GM18861 (cell line): ENCODE measurements at regions not wholly inside any gene's neighbourhood (a gene's known extent, or its start where the extent isn't known, plus 50 kb on each side); places are given as distances from the start of the nearest gene placed in this dataset.
A peak's percentile ranks its signal among the peaks of the same experiment; 100 is the strongest.
"Not testable (repeated sequence)": the region's sequence is repeated elsewhere in the genome, so short reads cannot be mapped to it uniquely, and the experiment has no call there.

ENCODE experiments used
- ATAC-seq: cut with Tn5 transposase; IDR thresholded peaks from one replicate; pipeline ENCODE4 v1.9.1; 2021; ENCODE audit not compliant: unreplicated experiment

DNA sequence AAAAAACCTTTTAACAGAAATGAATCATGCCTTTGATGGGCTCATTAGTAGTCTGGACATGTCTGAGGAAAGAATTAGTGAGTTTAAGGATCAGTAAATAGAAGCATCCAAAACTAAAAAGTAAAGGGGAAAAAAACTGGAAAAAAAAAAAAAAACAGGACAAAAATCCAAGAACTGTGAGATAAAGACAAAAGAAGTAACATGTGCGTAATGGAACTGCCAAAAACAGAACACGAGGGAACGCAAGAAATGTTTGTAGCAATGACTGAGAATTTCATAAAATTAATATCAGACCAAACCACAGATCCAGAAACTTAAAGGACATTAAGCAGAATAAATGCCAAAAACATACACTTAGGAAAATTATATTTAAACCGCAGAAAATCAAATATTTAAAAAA, 77.4 kb downstream of the MS4A13 start:
- ATAC-seq: no peak

DNA sequence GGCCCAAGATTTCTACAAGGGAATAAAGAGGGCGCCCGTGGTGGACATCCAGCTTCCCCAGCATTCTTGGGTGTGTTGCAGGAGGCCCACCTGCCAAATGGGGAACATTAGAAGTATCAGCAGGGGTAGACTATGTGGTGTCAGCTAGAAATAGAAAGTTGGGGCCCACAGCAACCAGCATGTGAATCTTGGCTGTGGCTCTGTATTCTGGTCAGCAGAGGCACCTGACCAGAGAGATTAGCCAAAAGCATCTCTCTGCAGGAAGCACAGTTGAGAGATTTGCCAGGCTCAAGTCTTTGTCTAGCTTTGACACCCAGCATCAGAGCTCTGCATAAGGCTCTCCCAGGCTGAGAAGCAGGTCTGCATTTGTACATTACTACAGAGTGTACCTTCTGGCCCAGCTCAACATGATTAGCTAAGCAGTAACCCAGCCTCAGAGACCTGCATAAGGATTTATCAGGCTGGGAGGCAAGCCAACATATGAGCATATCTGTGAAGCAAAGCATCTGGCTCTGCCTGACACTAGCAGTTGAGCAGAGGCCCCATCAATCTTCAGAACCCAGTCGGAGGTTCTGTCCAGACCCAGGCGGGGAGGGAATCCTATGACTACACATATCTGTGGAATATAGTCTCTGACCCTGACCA, 79.9 kb downstream of the MS4A13 start:
- ATAC-seq: no peak

- no peak for ATAC-seq
These were observed 91.9 kb upstream of the MS4A8 start for GRCh38 chr11:60607483-60607882.

DNA sequence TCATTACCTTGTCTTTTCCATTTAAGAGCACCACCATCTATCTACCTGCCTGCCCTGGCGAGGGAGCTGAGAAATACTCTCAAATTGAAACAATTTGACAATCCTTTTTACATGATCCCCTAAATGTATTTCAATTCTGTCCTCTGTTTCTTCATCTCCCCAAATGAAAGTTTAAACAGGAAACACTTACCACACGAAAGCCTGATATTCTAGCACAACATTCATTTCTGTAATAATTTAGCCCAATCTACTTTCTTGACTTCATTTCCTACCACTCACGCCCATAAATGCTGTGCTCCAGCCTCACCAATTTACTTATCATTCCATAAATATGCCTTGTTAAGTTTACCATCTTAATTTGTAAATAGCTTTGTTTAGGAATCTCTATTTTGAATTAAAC, 89.8 kb upstream of the MS4A8 start:
- no peak for ATAC-seq

DNA sequence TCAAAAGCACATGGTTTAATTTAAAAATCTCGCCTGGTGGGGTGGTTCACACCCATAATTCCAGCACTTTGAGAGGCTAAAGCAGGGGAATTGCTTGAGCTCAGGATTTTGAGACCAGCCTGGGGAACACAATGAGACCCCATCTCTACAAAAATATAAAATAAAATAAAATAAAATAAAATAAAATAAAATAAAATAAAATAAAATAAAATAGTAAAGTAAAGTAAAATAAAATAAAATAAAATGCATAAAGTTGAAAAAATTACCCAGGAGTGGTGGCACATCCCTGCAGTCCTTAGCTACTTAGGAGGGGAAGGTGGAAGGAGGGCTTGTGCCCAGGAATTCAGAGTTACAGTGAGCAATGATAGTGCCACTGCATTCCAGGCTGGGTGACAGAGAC, 88.7 kb upstream of the MS4A8 start:
- ATAC-seq: no peak

DNA sequence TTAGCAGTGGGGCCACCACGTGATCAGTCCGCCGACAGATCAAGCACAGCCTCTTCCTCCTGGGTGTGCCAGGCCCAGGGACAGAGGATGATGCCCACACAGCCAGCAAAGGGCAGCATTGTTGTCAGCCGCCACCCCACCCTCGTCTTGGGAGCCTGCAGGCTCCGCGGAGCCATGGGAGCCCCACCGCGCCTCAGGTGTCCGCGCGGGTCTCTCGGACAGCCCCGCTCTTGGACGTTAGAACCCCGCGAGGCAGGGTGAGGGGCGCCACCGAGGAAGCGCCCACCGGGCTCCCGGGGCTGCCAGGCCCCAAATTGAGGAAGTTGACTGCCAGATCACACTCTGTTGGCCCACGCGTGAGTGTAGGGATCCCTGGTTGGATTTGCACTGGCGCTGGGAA, 83.9 kb upstream of the MS4A8 start:
- ATAC-seq: no peak

- not testable (repeated sequence) for ATAC-seq
These were observed 77.5 kb upstream of the MS4A8 start for GRCh38 chr11:60621940-60622339.

DNA sequence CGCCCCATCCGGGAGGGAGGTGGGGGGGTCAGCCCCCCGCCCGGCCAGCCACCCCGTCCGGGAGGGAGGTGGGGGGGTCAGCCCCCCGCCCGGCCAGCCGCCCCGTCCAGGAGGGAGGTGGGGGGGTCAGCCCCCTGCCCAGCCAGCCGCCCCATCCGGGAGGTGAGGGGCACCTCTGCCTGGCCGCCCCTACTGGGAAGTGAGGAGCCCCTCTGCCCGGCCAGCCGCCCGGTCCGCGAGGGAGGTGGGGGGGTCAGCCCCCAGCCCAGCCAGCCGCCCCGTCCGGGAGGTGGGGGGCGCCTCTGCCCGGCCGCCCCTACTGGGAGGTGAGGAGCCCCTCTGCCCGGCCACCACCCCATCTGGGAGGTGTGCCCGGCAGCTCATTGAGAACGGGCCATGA, 76.6 kb upstream of the MS4A8 start:
- not testable (repeated sequence) for ATAC-seq

GRCh38 chr11:60625262-60625661, 74.2 kb upstream of the MS4A8 start:
- no peak for ATAC-seq

DNA sequence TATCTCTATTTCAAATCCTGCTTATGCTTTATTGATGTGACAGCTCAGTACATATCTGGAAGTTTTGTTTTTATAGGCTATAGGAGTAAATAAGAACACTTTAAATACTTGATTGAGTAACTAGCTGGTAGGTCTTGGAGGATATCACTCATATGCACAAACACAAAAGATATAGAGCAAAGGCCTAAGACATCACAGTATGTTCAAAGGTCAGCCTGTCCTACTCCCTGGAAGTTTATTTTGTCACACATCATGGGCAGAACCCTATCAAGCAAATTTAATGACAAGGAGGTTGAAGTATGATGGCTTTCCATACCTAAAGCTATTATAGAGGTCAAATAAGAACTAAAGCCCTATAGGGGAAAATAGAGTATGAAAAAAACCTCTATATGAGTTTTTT, 70.0 kb upstream of the MS4A8 start:
- no peak for ATAC-seq

DNA sequence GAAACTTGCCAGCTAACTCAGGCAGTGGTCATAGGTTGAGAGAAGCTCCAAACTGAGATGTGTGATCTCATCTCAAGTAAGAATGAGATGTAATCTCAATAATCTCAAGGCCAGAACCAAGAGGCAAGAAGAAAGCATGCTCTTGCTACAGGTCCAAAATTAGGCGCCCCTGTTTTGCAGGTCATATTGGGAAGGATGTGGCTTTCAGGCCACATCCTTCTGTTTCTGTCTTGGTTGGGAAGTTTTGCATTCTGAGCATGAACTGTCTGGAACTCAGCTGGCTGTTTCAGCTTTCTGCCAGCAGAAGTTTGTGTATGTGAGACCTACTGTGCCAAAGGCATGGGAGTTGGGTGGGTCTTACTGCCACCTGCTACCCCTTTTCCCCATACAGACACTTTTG, 67.5 kb upstream of the MS4A8 start:
- ATAC-seq: no peak

DNA sequence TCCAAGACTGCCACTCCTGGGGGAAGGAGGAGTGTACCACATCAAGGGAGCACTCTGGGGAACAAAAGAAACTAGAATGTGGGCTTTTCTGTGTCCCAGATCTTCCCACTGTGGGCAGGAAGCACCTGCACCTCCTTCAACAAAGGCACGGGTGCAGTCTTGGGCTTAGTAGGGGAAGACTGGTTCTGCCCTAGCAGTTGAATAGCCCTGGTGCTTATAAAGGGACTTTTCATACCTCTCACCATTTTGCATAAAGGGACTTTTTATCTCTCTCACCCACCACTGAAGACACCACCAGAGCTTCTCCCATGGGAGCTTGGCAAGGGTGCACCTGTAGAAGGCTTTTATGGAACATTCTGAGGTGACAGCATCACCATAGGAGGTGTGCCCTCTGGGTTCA, 65.8 kb upstream of the MS4A8 start:
- ATAC-seq: peak; percentile 65

GRCh38 chr11:60634126-60634525, 65.3 kb upstream of the MS4A8 start:
- peak; percentile 17 for ATAC-seq

- no peak for ATAC-seq
These were observed 57.5 kb upstream of the MS4A8 start for GRCh38 chr11:60641940-60642339.

DNA sequence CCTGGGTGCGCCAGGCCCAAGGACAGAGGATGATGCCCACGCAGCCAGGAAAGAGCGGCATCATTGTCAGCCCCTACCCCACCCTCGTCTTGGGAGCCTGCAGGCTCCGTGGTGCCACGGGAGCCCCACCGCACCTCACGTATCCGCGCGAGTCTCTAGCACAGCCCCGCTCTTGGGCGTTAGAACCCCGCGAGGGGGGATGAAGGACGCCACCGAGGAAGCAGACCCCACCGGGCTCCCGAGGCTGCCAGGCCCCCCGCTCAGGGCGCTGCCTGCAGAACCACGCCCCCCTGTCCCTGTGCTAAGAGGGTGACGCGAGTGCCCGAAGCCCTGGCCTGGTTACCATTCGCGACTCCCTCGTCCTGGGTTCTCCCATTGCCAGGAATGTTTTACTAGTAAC, 52.3 kb upstream of the MS4A8 start:
- ATAC-seq: no peak
